OCI-LY3 (cell line): ENCODE measurements at regions not wholly inside any gene's neighbourhood (a gene's known extent, or its start where the extent isn't known, plus 50 kb on each side); places are given as distances from the start of the nearest gene placed in this dataset.

ENCODE experiments used
- H2AFZ ChIP-seq: fragments of 200-600, 300-600 bp; shearing (Covaris generic); 2 replicates; pipeline ENCODE4 v1.6.0; 2014; ENCODE audit warnings: antibody characterized with exemption, low read depth, low read length
- H3K27ac ChIP-seq: fragments of 200-600, 300-600 bp; sonication (generic); 2 replicates; pipeline ENCODE4 v1.5.1; 2014; ENCODE audit warnings: mild to moderate bottlenecking, low read length, moderate library complexity, mixed read lengths
- H3K27me3 ChIP-seq: fragments of 200-600, 300-600 bp; sonication (generic); 2 replicates; pipeline ENCODE4 v1.6.1; 2014; ENCODE audit warnings: low read depth, low read length, mixed read lengths
- H3K36me3 ChIP-seq: fragments of 200-600, 300-600 bp; sonication (generic); replicated peaks from 2 replicates; pipeline ENCODE3; 2014; ENCODE audit warnings: low read depth, low read length, mixed read lengths
- H3K4me1 ChIP-seq: fragments of 300-600, 200-600 bp; sonication (generic); 2 replicates; pipeline ENCODE4 v1.6.1; 2014; ENCODE audit warnings: low read length, mixed read lengths
- H3K4me2 ChIP-seq: fragments of 200-600, 300-600 bp; sonication (generic); 2 replicates; pipeline ENCODE4 v1.6.1; 2014; ENCODE audit warnings: low read length, mixed read lengths
- H3K4me3 ChIP-seq: fragments of 300-600, 200-600 bp; sonication (generic); 2 replicates; pipeline ENCODE4 v1.5.1; 2014; ENCODE audit warnings: antibody characterized with exemption, mild to moderate bottlenecking, low read length, moderate library complexity
- H3K79me2 ChIP-seq: fragments of 300-600, 200-600 bp; shearing (Covaris generic); 2 replicates; pipeline ENCODE4 v1.6.1; 2014; ENCODE audit warnings: mild to moderate bottlenecking, low read length, mixed read lengths
- H3K9ac ChIP-seq: fragments of 300-600, 200-600 bp; shearing (Covaris generic); 2 replicates; pipeline ENCODE4 v1.6.0; 2014; ENCODE audit warnings: mild to moderate bottlenecking, low read length, moderate library complexity
- H3K9me3 ChIP-seq: fragments of 200-600, 300-600 bp; shearing (Covaris generic); 2 replicates; pipeline ENCODE4 v1.6.1; 2014; ENCODE audit warnings: low read length, mixed read lengths; ENCODE audit not compliant: insufficient read depth
- H4K20me1 ChIP-seq: fragments of 200-600, 300-600 bp; sonication (generic); 2 replicates; pipeline ENCODE4 v1.6.1; 2016; ENCODE audit warnings: low read length, mixed read lengths; ENCODE audit not compliant: insufficient read depth
- EZH2phosphoT487 ChIP-seq: fragments of 200-600 bp; shearing (Covaris generic); IDR thresholded peaks from 2 replicates; pipeline ENCODE4 v1.6.1; 2018; ENCODE audit warnings: antibody characterized with exemption, mixed run types, low read depth
- TF ChIP-seq, protein P1 (sequence below): fragments of 200-600, 300-600 bp; sonication (generic); IDR thresholded peaks from 2 replicates; pipeline ENCODE4 v1.5.1; 2014; ENCODE audit warnings: antibody characterized with exemption, low read length, low read depth

DNA sequence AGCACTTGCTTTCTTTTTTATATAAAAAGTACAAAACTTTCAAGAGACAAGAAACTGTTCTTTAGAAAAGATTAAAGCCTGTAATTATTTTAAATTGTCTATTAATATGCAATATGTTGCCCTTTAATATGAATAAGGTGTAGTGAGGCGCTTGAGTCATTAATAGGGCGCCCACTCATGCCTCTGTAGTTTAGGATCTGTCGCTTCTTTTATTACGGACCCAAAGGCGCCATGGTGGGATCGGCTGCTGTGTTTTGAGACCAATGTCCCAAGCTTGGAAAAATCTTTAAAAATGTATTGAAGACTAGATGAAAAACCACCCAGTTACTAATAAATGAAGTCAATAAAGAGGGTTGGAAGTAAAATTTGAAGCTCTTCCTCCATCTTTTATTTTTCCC lies 259.5 kb upstream of the MEIS2 start:
- Histone ChIP-seq H3K36me3 (no peaks in the 10 kb centered on the region), H4K20me1 (no peaks in the 10 kb centered on the region), H3K4me2 (no peak overlapping the region), H3K79me2 (no peaks in the 10 kb centered on the region), H3K4me3 (no peak overlapping the region), H3K4me1 (no peaks in the 10 kb centered on the region), H2AFZ (no peak overlapping the region), H3K27me3 (no peaks in the 10 kb centered on the region), H3K9me3 (no peaks in the 10 kb centered on the region), H3K9ac (no peak overlapping the region), H3K27ac (no peak overlapping the region)
- TF ChIP-seq, protein P1, sequence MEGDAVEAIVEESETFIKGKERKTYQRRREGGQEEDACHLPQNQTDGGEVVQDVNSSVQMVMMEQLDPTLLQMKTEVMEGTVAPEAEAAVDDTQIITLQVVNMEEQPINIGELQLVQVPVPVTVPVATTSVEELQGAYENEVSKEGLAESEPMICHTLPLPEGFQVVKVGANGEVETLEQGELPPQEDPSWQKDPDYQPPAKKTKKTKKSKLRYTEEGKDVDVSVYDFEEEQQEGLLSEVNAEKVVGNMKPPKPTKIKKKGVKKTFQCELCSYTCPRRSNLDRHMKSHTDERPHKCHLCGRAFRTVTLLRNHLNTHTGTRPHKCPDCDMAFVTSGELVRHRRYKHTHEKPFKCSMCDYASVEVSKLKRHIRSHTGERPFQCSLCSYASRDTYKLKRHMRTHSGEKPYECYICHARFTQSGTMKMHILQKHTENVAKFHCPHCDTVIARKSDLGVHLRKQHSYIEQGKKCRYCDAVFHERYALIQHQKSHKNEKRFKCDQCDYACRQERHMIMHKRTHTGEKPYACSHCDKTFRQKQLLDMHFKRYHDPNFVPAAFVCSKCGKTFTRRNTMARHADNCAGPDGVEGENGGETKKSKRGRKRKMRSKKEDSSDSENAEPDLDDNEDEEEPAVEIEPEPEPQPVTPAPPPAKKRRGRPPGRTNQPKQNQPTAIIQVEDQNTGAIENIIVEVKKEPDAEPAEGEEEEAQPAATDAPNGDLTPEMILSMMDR, result no peak
- TF ChIP-seq EZH2phosphoT487, result no peak

DNA sequence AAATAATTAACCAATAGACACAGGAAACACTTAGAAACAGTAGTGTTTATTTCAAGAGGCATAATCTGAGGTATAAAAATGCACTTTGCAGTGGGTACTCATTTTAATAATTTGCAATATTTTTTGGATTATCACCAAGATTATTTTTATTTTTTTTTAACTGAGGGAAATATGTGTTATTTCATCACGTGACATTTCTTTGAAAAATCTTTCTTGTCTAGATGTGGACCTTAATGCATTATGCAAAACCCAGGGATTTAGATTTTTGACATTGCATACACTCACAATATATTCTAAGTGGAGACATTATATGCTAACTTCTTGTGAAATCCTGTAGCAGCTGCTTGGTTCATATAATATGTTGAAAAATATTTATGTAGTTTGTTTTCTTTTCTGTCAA lies 260.4 kb upstream of the MEIS2 start:
- no peak overlapping the region for H3K4me2 ChIP-seq
- no peaks in the 10 kb centered on the region for H4K20me1 ChIP-seq
- no peak for TF ChIP-seq EZH2phosphoT487
- TF ChIP-seq, protein P1, result no peak
- H3K36me3 ChIP-seq, result no peaks in the 10 kb centered on the region
- no peaks in the 10 kb centered on the region for H3K79me2 ChIP-seq
- no peak overlapping the region for H2AFZ ChIP-seq
- H3K4me3 ChIP-seq, result no peak overlapping the region
- H3K4me1 ChIP-seq, result no peaks in the 10 kb centered on the region
- no peak overlapping the region for H3K27ac ChIP-seq
- H3K9ac ChIP-seq, result no peak overlapping the region
- H3K9me3 ChIP-seq, result no peaks in the 10 kb centered on the region
- no peaks in the 10 kb centered on the region for H3K27me3 ChIP-seq

DNA sequence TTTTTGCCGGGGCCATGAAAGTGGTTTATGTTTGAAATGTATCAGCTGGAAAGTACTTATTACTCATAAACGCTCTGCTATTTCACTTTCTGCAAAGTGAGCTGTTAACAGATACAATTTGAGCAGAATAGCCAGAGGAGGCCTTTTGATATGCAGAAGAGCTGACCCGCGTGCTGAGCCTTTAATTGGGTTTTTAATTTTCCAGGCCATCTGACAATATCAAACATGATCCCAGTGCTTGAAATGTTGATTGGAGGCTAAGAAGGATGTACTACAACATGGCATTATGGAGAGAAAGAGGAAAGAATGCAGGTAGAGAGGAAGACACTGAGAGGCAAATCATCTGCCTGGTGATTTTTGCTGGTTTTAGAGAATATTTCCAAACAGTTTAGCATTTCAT lies 261.3 kb upstream of the MEIS2 start:
- no peak for TF ChIP-seq EZH2phosphoT487
- TF ChIP-seq, protein P1, result no peak
- H3K9ac ChIP-seq, result no peak overlapping the region
- no peaks in the 10 kb centered on the region for H4K20me1 ChIP-seq
- H3K79me2 ChIP-seq, result no peaks in the 10 kb centered on the region
- H2AFZ ChIP-seq, result no peak overlapping the region
- H3K4me3 ChIP-seq, result no peak overlapping the region
- no peaks in the 10 kb centered on the region for H3K36me3 ChIP-seq
- H3K27me3 ChIP-seq, result no peaks in the 10 kb centered on the region
- H3K27ac ChIP-seq, result no peak overlapping the region
- no peak overlapping the region for H3K4me2 ChIP-seq
- H3K9me3 ChIP-seq, result no peaks in the 10 kb centered on the region
- no peaks in the 10 kb centered on the region for H3K4me1 ChIP-seq

DNA sequence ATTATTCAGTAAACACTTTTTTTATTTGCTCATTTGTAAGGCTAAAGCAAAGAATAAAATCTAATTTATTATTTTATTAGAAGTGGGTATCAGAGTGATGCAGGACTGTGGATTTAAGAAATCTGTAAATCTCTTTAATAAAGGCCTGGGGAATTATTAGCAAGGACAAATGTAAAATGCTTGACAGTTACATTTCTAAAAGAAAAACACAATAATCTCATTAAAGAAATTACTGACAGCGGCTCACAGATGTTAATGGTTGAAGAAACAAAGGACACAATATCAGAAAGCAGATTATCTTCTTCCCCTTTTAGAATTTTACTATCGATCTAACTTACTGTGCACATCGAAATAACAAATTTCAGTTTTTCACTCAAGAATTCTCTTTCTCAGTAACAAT lies 262.1 kb upstream of the MEIS2 start:
- no peak overlapping the region for H3K9ac ChIP-seq
- H2AFZ ChIP-seq, result no peak overlapping the region
- TF ChIP-seq, protein P1, result no peak
- no peak for TF ChIP-seq EZH2phosphoT487
- H3K4me3 ChIP-seq, result no peak overlapping the region
- H3K36me3 ChIP-seq, result no peaks in the 10 kb centered on the region
- no peaks in the 10 kb centered on the region for H3K9me3 ChIP-seq
- H3K4me1 ChIP-seq, result no peaks in the 10 kb centered on the region
- H3K27me3 ChIP-seq, result no peaks in the 10 kb centered on the region
- H3K4me2 ChIP-seq, result no peak overlapping the region
- no peak overlapping the region for H3K27ac ChIP-seq
- H3K79me2 ChIP-seq, result no peaks in the 10 kb centered on the region
- no peaks in the 10 kb centered on the region for H4K20me1 ChIP-seq
